ENCODE measurements at regions not wholly inside any gene's neighbourhood (a gene's known extent, or its start where the extent isn't known, plus 50 kb on each side); places are given as distances from the start of the nearest gene placed in this dataset.
"Not testable (repeated sequence)": the region's sequence is repeated elsewhere in the genome, so short reads cannot be mapped to it uniquely, and the experiment has no call there.

GRCh38 chr11:97729546-97730272 lies 1291.0 kb upstream of the CNTN5 start:
- no peak for DNase-seq

DNA sequence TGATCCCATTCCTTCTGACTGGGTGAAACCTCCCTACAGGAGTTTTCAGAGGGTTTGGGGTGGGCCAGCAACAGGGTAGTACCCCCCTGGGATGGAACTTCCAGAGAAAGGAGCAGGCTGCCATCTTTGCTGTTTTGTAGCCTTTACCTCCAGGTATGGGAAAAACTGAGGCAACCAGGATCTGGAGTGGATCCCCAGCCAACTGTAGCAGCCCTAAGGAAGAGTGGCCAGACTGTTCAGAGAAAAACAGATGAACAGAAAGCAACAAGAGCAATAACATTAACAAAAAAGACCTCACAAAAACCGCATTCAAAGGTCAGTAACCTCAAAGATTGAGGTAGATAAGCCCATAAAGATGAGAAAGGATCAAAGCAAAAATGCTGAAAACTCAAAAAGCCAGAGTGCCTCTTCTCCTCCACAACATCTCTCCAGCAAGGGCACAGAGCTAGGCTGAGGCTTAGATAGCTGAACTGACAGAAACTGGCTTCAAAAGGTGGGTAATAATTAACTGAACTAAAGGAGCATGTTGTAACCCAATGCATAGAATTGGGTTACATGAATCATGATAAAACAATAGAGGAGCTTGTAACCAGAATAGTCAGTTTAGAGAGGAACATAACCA lies 1288.6 kb upstream of the CNTN5 start:
- no peak for DNase-seq

DNA sequence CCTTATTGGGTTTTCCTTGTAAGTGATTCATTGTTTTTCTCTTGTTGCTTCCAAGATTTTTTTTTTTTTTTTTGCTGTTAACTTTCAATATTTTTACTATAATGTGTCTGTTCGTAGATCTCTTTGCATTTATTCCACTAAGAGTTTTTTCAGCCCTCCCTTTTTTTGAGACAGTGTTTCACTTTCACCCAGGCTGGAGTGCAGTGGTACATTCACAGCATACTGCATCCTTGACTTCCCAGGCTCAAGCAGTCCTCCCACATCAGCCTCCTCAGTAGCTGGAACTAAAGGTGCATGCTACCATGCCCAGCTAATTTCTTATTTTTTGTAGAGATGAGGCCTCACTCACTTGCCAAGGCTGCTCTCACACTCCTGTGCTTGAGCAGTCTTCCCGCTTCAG lies 1282.0 kb upstream of the CNTN5 start:
- no peak for DNase-seq

- DNase-seq: no peak
Measured at GRCh38 chr11:97739932-97740800, 1280.6 kb upstream of the CNTN5 start.

DNA sequence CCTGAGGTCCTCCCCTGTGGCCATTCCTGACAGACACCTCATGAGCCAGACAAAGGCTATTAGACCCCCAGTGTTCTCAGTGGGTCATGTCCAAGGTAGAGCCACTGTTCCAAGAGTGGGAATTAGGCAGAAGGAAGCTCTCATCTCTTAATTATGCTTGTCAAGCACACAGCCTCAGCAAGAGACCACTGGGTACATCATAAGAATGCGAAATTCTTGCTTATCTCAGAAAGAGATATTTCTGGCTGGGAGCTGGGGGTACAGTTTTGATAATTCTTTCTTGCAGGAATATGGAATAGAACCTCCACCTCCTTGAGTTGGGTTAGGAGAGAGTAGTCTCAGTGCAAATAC lies 1280.0 kb upstream of the CNTN5 start:
- DNase-seq: no peak

DNA sequence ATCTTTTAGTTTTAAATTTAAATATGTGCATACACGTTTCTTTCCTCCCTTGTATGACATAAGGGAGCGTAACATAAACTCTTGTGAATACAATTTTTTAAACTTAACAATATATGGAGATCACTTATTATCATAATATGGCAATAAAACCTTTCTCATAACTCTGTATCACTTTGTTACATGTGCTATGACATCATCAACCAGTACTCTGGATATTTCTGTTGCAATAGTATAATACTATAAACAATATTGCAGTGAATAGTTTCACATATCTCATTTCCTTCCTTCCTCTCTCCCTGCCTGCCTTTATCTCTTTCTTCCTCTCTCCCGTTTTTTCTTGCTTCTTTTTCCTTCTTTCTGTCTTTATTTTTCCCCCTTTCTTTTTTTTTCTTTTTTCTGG lies 1278.0 kb upstream of the CNTN5 start:
- DNase-seq: no peak

GRCh38 chr11:97743205-97743742 lies 1277.5 kb upstream of the CNTN5 start:
- no peak for DNase-seq

DNA sequence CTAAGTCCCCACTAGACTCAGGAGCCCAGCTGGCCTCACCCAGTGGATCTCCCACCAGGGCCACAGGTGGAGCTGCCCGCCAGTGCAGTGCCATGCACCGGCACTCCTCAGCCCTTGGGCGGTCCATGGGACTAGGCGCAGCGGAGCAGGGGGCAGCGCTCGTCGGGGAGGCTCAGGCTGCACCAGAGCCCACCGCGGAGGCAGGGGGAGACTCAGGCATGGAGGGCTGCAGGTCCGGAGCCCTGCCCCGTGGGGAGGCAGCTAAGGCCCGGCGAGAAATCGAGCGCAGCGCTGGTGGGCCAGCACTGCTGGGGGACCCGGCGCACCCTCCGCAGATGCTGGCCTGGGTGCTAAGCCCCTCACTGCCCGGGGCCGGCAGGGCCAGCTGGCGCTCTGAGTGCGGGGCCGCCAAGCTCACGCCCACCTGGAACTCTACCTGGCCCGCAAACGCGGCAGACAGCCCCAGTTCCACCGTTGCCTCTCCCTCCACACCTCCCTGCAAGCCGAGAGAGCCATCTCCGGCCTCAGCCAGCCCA lies 1275.2 kb upstream of the CNTN5 start:
- DNase-seq: no peak

GRCh38 chr11:97746818-97747217 lies 1273.9 kb upstream of the CNTN5 start:
- no peak for DNase-seq

DNA sequence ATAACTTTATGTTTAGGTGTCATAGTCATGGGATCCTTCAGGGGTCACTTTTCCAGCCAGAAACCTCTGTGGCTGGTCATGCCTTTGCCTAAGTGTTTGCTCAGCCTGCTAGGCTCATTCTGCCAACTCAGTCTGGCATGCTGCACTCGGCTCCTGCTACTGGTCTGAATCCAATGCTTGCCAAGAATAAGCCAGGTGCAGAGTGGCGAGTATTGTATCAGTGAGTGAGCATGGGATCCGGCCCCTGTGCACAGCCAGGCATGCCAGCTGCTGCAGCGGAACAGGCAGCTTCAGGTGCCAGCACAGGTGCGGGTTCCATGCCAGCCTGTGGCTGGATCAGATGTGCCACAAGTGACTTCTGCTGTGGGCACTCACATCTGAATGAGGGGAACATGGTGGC lies 1269.3 kb upstream of the CNTN5 start:
- no peak for DNase-seq

- no peak for DNase-seq
Measured at GRCh38 chr11:97751952-97752351, 1268.8 kb upstream of the CNTN5 start.

- no peak for DNase-seq
Measured at GRCh38 chr11:97754976-97755375, 1265.8 kb upstream of the CNTN5 start.

- no peak for DNase-seq
Measured at GRCh38 chr11:97756571-97757335, 1264.0 kb upstream of the CNTN5 start.

DNA sequence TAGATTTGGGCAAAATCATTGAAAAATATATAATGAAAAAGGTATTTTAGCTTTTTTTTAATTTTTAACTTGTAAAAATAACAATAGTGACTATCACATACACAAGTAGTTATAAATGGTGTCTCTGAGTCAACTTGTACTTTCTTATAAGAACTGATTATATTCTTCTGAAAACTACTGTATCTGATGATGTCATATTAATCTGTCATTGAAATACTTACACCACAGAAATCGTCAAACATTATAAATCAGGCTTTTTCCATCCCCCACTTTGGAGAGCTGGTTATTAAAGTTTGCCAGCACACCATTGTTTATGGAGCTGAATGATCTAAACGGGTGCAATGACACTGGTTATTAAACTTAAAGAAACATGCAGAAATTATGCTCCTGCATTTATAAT lies 1259.6 kb upstream of the CNTN5 start:
- no peak for DNase-seq

DNA sequence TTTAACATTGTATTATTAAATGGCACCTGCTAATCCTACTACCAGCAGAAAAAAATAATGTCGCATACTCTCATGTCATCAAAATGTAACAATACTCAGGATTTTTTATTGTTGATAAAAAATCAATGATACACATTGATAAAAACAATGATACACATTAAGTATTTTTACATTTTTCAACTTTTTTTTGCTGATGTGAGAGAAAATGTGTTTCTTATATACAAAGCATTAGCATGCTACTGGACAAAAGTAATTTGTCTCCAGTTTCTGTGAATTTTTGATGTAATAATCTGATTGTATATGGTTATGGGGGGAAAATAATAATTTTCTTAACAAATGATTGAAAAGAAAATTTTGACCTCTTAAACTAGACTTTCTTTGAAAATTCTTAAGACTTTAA lies 1256.6 kb upstream of the CNTN5 start:
- no peak for DNase-seq

GRCh38 chr11:97764605-97765004 lies 1256.1 kb upstream of the CNTN5 start:
- no peak for DNase-seq

GRCh38 chr11:97770570-97770969 lies 1250.2 kb upstream of the CNTN5 start:
- DNase-seq: no peak

GRCh38 chr11:97772705-97773104 lies 1248.0 kb upstream of the CNTN5 start:
- DNase-seq: no peak

DNA sequence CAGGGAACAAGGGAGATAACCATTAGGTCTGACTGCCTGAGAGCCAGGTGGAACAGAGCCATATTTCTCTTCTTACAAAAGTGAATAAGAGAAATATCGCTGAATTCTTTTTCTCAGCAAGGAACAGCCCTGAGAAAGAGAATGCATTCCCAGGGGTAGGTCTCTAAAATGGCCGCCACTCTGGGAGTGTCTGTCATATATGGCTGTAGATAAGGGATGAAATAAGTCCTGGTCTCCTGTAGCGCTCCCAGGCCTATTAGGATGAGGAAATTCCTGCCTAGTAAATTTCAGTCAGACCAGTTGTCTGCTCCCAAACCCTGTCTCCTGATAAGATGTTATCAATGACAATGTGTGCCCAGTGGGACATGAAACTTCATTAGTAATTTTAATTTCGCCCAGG lies 1236.4 kb upstream of the CNTN5 start:
- DNase-seq: not testable (repeated sequence)

GRCh38 chr11:97786961-97787360 lies 1233.8 kb upstream of the CNTN5 start:
- no peak for DNase-seq

- no peak for DNase-seq
Measured at GRCh38 chr11:97794876-97795275, 1225.9 kb upstream of the CNTN5 start.

DNA sequence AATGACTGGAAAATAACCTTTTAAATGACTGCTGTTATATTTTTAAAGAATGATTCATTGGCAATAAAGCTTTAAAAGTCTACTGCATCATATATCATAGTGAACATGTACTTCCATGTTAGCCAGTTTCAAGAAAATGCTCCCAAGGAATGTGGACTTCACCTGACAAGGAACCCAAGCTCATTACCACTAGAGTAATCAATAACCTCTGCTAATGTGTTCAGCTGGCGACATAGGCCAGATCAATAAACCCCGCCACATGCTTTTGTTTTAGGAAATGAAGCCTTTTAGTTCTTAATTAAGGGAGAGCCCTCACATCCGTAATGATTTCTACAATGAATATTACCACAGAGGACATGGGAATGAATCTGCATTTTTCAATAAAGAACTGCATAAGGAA lies 1219.9 kb upstream of the CNTN5 start:
- no peak for DNase-seq

Measured in KG1 (cell line).